ENCODE measurements at regions not wholly inside any gene's neighbourhood (a gene's known extent, or its start where the extent isn't known, plus 50 kb on each side); places are given as distances from the start of the nearest gene placed in this dataset.

DNA sequence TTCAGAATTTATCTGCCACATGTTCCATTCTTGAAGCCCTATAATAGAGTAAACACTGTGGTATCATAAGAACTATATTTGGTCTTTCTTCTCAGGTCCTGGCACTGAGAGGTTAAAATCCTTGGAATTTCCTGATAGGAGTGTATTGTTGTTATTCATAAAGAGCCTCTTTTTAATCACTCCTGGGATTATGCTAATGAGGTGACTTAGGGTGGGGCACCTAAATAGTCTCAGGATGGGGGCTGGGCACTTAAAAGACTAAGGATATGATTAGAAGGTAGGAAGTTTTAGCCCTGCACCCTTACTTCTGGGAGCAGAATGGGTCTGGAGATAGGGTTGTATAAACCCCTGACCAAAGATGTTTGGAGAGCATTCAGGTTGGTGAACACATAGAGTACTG lies 755.2 kb upstream of the TENM4 start:
- no peak for DNase-seq (ENCODE audit: low read depth, low spot score)
- H3K27ac ChIP-seq: no peak overlapping the region

DNA sequence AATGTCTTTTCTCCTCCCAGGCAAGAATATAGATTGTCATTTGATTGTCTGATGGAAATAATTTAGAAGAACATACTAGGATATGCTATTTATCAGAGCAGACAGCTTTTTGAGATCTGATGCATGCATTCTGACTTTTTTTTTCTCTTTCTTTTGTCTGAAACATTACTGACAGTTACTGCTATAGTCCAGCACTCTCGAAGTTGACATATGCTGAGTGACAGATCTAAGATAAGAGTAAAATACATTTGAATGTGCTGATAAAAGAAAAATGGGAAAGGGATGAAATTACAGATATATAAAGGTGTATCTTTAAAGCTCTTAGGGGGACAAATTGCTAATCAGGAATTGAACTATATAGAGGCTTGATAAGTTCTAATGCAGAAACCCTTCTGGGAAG lies 753.8 kb upstream of the TENM4 start:
- H3K27ac ChIP-seq: no peak overlapping the region
- no peak for DNase-seq (ENCODE audit: low read depth, low spot score)

DNA sequence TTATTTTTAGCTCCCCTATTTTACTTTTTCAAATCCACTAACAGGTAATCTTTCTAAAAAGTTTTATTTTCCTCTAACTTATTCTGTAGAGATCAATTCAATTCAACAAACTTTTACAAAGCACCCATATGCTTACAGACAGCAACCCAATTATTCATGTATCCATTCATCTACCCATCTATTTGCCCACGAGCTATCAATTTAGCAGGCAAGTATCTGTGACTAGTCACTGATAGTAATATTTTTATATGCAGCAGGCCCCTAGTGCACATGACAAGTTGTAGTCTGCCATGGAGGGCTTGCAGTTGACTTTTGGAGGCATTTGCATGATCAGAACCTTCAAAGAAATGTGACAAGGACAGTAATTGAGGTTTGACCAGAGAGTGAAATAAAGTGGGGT lies 753.2 kb upstream of the TENM4 start:
- no peak for DNase-seq (ENCODE audit: low read depth, low spot score)
- H3K27ac ChIP-seq: no peak overlapping the region

DNA sequence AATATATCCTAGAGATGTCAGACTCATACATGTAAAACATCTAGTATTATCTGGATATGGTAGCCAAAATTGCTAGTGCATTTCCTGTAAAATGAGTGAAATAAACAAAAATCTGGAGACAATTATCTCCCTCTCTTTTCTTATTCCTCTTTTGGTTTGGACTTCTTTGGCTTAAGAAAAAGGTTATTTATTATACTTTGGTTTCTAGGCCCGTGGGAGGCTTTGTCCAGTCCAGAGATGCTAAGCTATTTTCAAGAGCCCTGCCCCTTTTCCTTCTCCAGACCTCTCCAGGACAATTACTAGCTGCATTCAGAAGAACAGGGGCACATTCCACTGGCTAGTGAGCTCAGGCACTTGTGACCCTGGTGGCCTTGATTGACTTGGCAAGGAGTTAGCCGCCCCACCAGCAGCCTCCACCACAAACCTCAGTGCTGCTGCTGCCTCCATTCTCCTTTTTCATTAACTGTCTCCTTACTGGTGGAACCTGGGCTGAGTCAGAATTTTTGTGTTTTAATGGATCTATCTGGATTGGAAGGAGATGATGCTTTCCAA lies 747.3 kb upstream of the TENM4 start:
- DNase-seq (ENCODE audit: low read depth, low spot score): no peak
- H3K27ac ChIP-seq: no peak overlapping the region

DNA sequence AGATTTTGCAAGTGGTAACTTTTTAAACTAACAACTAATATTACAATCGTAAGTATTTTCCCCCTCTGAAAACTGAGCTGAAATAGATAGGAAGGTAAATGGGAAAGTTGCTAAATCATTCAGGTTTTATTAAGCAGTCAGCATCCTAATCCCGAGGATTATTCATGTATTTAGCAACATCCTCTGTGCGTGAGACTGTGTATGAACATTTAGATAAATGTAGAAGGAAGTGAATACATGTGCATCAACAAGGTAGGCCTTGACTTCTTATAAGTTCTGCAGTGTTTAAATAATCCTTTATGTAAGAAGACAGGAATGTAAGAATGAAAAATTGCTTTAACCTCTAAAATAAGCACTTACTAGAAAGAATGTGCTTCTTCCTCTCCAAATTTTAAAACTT lies 745.9 kb upstream of the TENM4 start:
- no peak for DNase-seq (ENCODE audit: low read depth, low spot score)
- no peak overlapping the region for H3K27ac ChIP-seq

DNA sequence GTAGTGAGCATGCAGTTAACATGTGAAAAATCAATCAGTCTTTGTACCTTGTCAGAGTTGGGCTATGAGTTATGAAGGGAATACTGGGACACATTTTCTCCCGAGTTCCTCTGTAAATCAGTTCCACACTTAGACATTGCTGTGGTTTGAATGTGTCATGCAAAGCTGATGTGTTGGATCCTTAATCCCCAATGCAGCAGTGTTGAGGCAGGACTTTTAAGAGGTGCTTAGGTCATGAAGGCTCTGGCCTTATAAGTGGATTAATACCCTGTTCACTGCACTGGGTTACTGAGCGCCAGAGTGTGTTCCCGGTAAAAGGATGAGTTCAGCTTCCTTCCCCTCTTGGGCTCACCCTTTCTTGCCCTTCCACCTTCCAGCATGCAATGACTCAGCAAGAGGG lies 742.1 kb upstream of the TENM4 start:
- no peak overlapping the region for H3K27ac ChIP-seq
- DNase-seq (ENCODE audit: low read depth, low spot score): no peak

DNA sequence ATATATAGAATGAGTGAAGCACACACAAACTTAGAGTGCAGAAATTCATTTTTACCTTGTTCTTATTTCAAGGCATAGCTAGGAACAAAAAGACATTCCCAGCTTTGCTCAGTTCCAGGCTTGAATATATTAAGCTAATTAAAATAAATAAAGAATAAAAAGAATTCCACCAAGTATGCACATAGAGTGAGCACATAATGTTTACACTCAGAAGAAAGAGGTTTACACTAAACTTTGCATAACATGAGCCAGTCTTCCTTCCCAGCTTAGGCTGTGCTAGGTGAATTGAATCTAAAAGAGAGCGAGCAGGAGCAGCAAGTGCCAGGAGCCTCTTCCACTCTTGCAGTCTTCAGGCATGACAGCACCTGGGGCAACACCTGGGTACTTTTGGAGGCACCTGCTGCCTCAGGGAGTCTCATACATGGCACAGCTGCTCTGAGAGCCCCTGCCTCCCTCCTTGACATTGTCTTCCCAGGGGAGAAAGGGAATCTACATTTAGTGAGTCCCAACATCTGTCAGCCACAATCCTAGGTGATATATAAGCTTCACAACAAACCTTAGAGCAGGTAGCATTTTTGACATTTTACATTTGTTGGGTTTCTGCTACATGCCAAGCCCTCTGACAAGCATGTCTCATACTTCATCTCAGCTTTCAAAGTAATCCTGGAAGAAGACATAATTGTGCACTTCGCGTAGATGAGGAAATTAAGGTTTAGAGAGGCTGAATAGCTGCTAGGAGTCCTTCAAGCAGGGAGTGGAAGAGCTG lies 732.7 kb upstream of the TENM4 start:
- H3K27ac ChIP-seq: no peak overlapping the region
- no peak for DNase-seq (ENCODE audit: low read depth, low spot score)

DNA sequence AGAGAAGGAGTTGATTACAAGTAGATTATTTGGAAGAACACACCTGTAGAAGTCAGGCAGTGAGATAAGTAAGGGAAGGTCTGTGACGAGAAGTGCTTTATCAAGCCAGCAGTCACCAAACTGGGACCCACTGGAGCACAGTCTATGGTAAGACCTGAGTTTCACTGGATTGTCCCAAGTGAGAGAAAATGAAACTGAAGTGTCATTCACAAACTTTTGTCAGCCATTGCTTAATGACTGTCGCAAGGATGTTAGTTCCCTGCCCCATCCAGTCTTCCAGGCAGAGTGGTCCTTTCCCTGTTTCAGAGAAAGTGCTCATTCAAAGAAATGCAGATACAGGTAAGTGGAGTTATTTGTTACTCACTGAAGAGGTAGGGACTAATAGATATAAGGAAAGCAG lies 728.0 kb upstream of the TENM4 start:
- H3K27ac ChIP-seq: no peak overlapping the region

DNA sequence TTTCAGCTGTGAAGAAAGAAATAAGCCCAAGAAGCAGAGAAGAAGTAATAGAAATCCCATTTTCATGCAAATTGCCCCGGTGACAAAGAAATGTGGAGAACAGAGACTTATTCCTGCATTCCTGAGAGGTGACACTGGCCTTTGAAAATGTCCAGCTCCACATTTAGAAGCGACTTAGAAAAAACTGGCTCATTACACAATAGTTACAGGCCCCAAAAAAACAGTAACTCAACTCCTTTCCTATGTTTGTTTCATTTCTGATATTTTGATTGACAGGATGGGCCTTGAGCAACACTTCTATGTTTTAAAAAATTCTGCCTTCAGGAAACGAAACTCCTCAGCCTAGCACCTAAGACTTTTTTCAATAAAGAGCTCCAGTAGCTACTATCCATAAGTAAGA lies 726.9 kb upstream of the TENM4 start:
- no peak for DNase-seq (ENCODE audit: low read depth, low spot score)
- H3K27ac ChIP-seq: no peak overlapping the region

More for the DNA sequence above, 728.0 kb upstream of the TENM4 start:
- no peak for DNase-seq (ENCODE audit: low read depth, low spot score)

DNA sequence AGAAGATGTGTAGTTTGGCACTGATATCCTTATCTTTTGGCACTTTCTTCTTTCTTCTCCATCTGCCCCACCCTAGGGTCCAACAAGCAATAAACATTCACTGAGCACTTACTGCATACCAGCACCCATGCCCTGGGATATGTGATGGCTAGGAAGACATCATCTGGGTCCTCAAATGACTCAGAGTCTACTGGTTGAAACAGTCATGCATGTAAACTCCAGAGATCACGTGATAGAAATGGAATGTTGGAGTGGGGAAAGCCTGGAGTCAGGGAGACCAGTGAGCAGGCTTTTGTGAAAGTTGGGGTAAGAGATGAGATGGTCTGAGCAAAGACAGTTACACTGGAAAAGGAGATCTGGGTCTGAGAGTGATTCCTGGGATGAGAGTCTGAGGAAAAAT lies 724.9 kb upstream of the TENM4 start:
- DNase-seq (ENCODE audit: low read depth, low spot score): peak; percentile 14
- H3K27ac ChIP-seq: no peak overlapping the region

DNA sequence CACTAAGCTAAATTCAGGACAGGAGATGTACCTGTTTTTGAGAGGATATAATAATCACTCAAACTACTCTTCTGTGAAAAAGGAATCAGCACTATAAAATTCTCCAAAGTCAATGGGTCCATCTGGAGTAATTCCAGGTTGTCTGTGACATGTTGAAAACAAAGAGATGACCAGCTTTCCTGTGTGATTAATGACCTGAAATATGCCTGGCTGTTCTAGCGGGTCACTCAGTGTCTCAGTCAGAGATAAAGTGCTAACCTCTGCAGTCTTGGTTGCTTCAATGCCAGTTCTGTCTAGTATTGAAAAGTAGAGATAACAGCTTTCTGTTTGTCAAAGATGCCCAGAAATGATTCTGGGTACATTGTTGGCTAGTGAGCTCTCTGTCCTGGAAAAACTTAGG lies 722.6 kb upstream of the TENM4 start:
- no peak overlapping the region for H3K27ac ChIP-seq

DNA sequence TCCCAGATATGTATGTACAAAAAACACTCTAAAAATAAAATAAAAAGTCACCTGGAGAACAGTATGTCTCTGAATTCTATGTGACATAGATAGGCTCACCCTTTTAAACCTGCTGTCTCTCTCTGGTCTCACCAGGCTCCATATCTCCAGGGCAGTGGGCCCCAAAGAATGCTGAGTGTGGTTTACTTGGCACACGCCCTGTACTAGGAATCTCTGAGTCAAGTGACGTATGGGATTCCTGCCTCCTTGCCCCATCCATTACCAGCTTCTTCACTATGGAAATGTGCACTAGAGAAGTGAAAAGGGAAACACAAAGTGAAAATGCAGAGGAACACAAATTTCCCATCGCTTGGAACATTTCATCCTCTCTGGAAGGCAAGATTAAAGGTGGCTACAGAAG lies 722.2 kb upstream of the TENM4 start:
- peak; percentile 14 for DNase-seq (ENCODE audit: low read depth, low spot score)
- H3K27ac ChIP-seq: no peak overlapping the region

More for the DNA sequence above, 722.6 kb upstream of the TENM4 start:
- DNase-seq (ENCODE audit: low read depth, low spot score): no peak

DNA sequence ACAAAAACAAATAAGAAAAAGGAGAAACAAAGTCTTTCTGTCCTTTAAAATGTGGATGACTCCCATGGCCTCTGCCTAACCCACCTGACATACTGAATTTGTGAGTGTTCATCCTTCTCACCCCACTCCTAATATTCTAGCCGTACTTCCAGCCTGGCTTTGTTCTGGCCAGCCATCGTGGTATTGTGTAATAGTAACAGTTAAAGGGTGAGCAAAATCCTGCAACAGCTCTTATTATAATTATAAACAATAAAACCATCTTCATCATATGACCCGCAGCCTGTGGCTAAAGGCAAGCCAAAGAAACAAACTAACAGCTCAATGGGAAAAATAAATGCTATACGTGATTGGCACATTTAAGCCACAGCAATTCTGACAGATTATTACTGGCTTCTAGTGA lies 721.6 kb upstream of the TENM4 start:
- H3K27ac ChIP-seq: no peak overlapping the region
- DNase-seq (ENCODE audit: low read depth, low spot score): no peak

DNA sequence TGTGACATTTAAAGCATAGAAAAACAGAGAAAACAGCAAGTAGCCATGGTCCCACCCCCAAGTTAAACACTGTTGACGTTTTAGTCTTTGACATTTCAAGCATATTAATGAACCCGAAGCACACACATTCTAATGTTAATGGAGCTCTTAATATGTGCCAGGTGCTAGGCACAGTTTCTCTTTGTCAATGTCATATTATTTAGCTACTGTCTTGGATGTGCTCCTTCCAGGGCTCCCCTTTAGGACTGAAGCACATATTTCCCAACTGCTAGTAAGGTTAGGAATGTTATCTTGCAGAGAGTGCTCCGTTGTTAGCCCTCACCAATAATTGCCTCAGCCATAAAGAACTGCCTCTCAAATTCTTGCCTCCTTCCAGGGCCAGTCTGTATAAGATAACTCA lies 716.6 kb upstream of the TENM4 start:
- no peak overlapping the region for H3K27ac ChIP-seq
- DNase-seq (ENCODE audit: low read depth, low spot score): no peak

DNA sequence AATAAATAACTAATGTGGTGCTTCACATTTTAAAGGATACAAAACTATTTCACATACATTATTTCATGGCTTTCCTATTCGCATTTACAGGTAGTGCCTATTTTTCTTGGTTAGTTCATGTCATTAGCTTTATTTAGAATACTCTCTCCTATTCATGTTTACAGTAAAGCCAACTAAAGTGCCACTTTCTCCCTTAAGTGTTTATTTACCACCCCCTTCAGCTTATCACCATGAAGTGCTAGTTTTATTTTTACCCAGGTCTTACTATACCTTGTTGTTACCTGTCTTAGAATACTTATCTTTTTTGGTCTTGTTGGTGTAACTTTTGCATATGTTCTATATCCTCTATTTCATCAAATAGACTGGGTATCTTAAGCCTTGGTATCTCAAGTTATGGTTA lies 715.2 kb upstream of the TENM4 start:
- no peak for DNase-seq (ENCODE audit: low read depth, low spot score)
- no peak overlapping the region for H3K27ac ChIP-seq

DNA sequence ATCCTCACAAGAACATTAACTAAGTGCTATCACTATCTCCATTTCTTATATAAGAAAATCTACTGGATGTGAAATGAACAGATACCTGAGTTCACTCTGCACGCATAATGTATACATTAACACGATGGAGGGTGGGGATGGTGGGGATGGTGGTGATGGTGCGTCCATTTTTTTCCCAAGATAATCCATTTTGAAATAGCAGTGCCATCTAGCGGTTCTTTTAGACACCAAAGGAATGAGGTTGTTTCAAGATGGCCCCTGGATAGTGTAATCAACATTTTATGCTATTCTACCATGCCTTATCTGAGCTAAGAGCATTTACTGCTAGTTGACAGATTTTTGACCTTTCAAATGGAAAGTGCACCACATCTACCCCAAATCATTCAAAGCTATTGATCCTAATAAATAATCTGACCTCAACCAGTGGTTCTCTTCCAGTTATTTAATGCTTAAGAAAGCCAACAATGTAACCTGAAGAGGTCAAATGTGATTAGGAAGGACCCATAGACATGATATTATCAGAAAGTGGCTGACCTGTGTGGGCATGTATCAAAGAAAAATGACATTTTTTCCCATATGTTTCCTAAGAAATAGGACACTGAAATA lies 714.7 kb upstream of the TENM4 start:
- H3K27ac ChIP-seq: no peak overlapping the region
- no peak for DNase-seq (ENCODE audit: low read depth, low spot score)

DNA sequence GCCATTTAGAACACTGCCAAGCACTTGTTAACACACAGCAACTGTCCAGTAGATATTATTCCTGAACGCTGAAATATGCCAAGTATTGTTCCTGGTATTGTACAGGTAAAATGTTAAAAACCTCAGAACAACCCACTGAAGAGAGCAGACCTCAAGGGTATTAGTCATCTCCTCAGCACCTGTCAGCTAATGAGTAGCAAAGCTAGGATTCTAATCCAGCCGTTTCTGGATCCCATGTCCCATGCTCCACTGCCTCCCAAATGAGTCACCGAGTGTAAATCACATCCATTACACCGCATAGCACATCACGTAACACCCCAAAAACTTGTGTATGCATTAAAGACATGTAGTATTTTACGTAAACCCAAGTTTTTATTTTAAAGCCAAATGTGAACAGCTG lies 705.4 kb upstream of the TENM4 start:
- H3K27ac ChIP-seq: no peak overlapping the region
- no peak for DNase-seq (ENCODE audit: low read depth, low spot score)

DNA sequence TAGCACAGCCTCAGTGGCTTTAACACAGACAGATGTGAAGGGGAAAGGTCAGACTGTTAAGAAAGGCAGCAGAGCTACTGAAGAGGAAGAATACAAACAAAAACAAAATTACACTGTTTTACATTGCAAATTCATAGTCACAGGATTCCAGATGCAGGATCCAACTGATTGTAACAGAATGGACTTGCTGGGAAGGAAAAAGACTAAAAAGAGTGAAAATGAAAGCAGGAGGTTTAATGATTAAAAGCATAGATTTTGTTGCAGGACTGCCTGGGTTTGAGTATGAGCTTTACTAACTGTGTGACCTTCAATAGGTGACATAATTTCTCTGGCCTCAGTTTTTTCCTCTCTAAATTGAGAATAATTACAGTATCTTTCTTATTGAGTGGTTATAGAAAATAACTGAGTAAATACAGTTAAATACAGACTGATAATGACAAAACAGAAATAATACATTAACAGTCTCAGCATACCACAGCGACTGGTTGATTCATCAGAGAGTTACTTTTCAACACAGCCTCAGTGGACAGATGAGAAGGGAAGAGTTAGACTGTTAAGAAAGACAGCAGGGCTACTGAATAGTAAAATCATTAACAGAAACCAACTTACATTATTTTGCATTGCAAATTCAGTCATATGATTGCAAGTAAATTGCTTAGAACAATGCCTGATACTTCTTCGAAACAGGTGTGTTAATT lies 704.2 kb upstream of the TENM4 start:
- no peak for DNase-seq (ENCODE audit: low read depth, low spot score)
- no peak overlapping the region for H3K27ac ChIP-seq

DNA sequence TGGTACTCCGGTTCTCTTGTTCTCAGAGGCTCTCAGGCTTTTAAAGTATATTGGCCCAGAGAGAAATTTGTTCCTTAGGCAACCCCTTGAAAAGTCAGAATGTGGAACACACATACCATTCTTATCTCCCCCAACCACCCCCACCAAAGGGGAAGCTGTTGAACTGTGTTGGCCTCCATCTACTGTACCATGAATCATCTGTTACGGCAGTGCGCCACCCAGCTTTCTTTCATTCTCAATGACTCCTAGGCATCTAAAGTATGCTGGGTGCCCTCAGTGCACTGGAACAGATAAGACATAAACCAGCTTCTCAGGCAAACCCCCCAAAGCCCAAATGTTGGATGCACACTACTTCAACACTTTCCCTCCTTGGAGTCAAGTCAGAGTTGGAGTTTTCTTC lies 696.2 kb upstream of the TENM4 start:
- H3K27ac ChIP-seq: no peak overlapping the region
- no peak for DNase-seq (ENCODE audit: low read depth, low spot score)

DNA sequence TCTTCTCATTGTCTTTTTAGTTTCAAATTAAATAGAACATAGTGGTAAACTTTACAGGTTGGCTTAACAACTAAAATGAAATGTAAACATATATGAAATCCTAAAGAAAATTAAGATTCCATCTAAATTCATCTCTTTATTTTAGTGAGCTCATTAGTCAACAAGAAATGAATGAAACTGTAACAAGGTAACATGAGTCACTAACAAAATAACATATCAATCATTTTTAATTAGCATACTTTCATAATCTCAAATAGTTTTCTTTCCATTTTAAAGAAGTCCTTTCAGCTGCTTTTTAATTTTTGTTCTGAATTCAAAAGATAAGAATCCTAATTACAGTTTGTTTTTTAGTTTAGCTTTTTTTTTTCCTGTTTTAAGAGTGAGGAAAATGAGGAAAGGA lies 688.6 kb upstream of the TENM4 start:
- no peak overlapping the region for H3K27ac ChIP-seq
- no peak for DNase-seq (ENCODE audit: low read depth, low spot score)

DNA sequence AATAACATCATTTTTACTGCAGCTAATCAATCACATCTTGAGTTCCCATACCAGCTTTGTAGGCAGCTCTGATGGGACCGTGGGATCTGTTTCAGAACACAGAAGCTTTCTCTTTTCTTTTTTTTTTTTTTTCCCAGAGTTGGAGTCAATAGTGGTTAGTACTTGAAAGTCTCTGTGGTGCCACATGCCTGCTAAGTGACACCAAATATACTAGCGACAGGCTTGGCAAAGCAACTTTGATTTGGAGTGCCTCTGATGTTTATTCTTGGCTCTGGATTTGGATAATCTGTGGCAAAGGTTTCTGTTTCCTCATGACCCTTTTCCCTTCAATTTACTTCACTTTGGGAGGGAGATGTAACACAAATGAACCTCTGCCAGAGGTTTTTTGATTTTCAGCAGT lies 681.4 kb upstream of the TENM4 start:
- H3K27ac ChIP-seq: no peak overlapping the region
- no peak for DNase-seq (ENCODE audit: low read depth, low spot score)
